Neural progenitor cell (in vitro differentiated cells): ENCODE measurements at regions not wholly inside any gene's neighbourhood (a gene's known extent, or its start where the extent isn't known, plus 50 kb on each side); places are given as distances from the start of the nearest gene placed in this dataset.

Experiments
- DNase-seq: peaks from one replicate; pipeline ENCODE4 v3.0.0-alpha.2; 2016; ENCODE audit warnings: low spot score
- H2AFZ ChIP-seq: fragments of 200-600 bp; sonication (generic); replicated peaks from 2 replicates; pipeline ENCODE4 v1.6.1; 2016; ENCODE audit warnings: antibody characterized with exemption
- H3F3A ChIP-seq: fragments of 200-600 bp; sonication (generic); 2 replicates; pipeline ENCODE4 v1.6.1; 2016; ENCODE audit warnings: antibody characterized with exemption, low read depth
- H3K27ac ChIP-seq: fragments of 200-600 bp; sonication (generic); 2 replicates; pipeline ENCODE4 v1.5.1; 2016; ENCODE audit warnings: mild to moderate bottlenecking
- H3K27me3 ChIP-seq: fragments of 200-600 bp; sonication (generic); 2 replicates; pipeline ENCODE4 v1.6.1; 2016; ENCODE audit warnings: mild to moderate bottlenecking, moderate library complexity
- H3K36me3 ChIP-seq: fragments of 200-600 bp; sonication (generic); 2 replicates; pipeline ENCODE4 v1.5.1; 2016
- H3K4me1 ChIP-seq: fragments of 200-600 bp; sonication (generic); 2 replicates; pipeline ENCODE4 v1.6.1; 2016; ENCODE audit warnings: mixed run types
- H3K4me2 ChIP-seq: fragments of 200-600 bp; sonication (generic); 2 replicates; pipeline ENCODE4 v1.6.1; 2016
- H3K4me3 ChIP-seq: fragments of 200-600 bp; sonication (generic); 2 replicates; pipeline ENCODE4 v1.5.1; 2016
- H3K79me2 ChIP-seq: fragments of 200-600 bp; sonication (generic); 2 replicates; pipeline ENCODE4 v1.6.1; 2016; ENCODE audit warnings: low read depth
- H3K9ac ChIP-seq: fragments of 200-600 bp; sonication (generic); 2 replicates; pipeline ENCODE4 v1.6.1; 2016
- H3K9me3 ChIP-seq: fragments of 200-600 bp; sonication (generic); 2 replicates; pipeline ENCODE4 v1.5.1; 2016; ENCODE audit warnings: low read depth
- H4K20me1 ChIP-seq: fragments of 200-600 bp; sonication (generic); 2 replicates; pipeline ENCODE4 v1.6.1; 2016; ENCODE audit warnings: low read depth
- H3K27ac Mint-ChIP-seq: 3 replicates; pipeline ENCODE4 v1.8.0; 2021; ENCODE audit warnings: mixed read lengths
- H3K27me3 Mint-ChIP-seq: 2 replicates; pipeline ENCODE4 v1.8.0; 2022; ENCODE audit warnings: low read depth, mild to moderate bottlenecking, inconsistent platforms, moderate library complexity, mixed read lengths; ENCODE audit not compliant: insufficient read depth
- H3K36me3 Mint-ChIP-seq: 3 replicates; pipeline ENCODE4 v1.8.0; 2021; ENCODE audit warnings: mixed read lengths
- H3K4me1 Mint-ChIP-seq: 3 replicates; pipeline ENCODE4 v1.8.0; 2021; ENCODE audit warnings: mixed read lengths
- H3K4me3 Mint-ChIP-seq: 3 replicates; pipeline ENCODE4 v1.8.0; 2021; ENCODE audit warnings: mild to moderate bottlenecking, moderate library complexity, mixed read lengths
- H3K9me3 Mint-ChIP-seq: 3 replicates; pipeline ENCODE4 v1.8.0; 2020; ENCODE audit warnings: mixed read lengths
- CTCF ChIP-seq: fragments of 200-600 bp; sonication (generic); IDR thresholded peaks from 2 replicates; pipeline ENCODE4 v1.5.1; 2017; ENCODE audit warnings: antibody characterized with exemption, mild to moderate bottlenecking
- EZH2 ChIP-seq: fragments of 200-600 bp; sonication (generic); IDR thresholded peaks from 2 replicates; pipeline ENCODE4 v1.6.1; 2017; ENCODE audit warnings: antibody characterized with exemption, mild to moderate bottlenecking, moderate library complexity
- EZH2phosphoT487 ChIP-seq: fragments of 200-600 bp; sonication (generic); IDR thresholded peaks from 2 replicates; pipeline ENCODE4 v1.6.1; 2017; ENCODE audit warnings: antibody characterized with exemption

DNA sequence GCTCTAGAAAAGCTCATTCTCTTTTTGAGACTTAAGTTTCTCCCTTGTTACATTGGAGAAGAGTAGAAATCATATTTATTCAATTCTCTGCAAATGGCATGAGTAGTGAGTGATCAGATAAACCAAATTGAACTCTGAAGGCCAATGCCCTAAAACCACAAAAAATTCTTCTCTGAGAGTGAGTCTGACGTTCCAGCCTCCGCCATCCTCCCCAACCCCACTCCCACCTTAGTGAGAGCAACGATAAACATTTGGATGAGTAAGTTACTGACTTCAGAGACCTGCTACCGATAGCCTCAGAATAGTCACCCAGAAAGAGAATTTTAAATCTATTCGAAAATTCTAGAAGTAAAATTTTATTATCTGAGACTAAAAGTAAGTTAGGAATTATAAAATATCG is 94.6 kb downstream of the TFAP2A start:
- Histone ChIP-seq H3K79me2 (no peaks in the 10 kb centered on the region), H3K4me2 (no peak overlapping the region), H3K36me3 (no peaks in the 10 kb centered on the region), H3K9ac (no peak overlapping the region), H3F3A (peaks cover 7% of the 10 kb centered on the region), H3K4me3 (no peak overlapping the region), H2AFZ (no peak overlapping the region), H3K27me3 (no peaks in the 10 kb centered on the region), H3K4me1 (peaks cover 18% of the 10 kb centered on the region), H4K20me1 (no peaks in the 10 kb centered on the region), H3K9me3 (no peaks in the 10 kb centered on the region), H3K27ac (no peak overlapping the region)
- no peak for DNase-seq
- H3K27ac Mint-ChIP-seq: no peak overlapping the region
- peaks cover 8% of the 10 kb centered on the region for H3K27me3 Mint-ChIP-seq
- no peak overlapping the region for H3K4me3 Mint-ChIP-seq
- H3K36me3 Mint-ChIP-seq: no peaks in the 10 kb centered on the region
- H3K9me3 Mint-ChIP-seq: peaks cover 15% of the 10 kb centered on the region
- TF ChIP-seq EZH2phosphoT487 (no peak), EZH2 (no peak), CTCF (no peak)
- H3K4me1 Mint-ChIP-seq: peaks cover 11% of the 10 kb centered on the region

DNA sequence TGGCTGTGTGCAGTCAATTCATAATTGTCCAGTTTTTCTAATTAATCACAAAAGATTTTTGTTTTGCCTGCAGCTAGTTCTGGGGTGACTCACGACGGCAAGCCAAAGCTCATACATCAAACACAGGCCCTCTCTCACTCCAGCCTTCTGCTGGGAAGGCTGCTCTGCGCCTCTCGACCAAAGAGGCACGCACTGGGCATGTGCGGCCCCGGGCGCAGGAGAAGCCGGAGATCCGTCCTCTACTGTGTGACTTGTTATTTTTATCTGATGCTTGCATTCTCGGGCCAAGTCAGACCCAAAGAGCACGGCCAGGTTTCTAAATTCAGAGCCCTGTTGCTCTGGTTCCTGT is 98.5 kb downstream of the TFAP2A start:
- H3K4me1 ChIP-seq: peaks cover 52% of the 10 kb centered on the region
- H3K9ac ChIP-seq: no peak overlapping the region
- Mint-ChIP-seq H3K36me3 (no peaks in the 10 kb centered on the region), H3K27me3 (peaks cover 7% of the 10 kb centered on the region), H3K27ac (no peak overlapping the region), H3K4me3 (no peak overlapping the region), H3K4me1 (peaks cover 24% of the 10 kb centered on the region), H3K9me3 (peaks cover 15% of the 10 kb centered on the region)
- no peak overlapping the region for H3K4me2 ChIP-seq
- peak overlapping the region; percentile 64 for H2AFZ ChIP-seq
- no peaks in the 10 kb centered on the region for H4K20me1 ChIP-seq
- no peaks in the 10 kb centered on the region for H3K36me3 ChIP-seq
- H3K79me2 ChIP-seq: no peaks in the 10 kb centered on the region
- peaks cover 27% of the 10 kb centered on the region for H3F3A ChIP-seq
- H3K4me3 ChIP-seq: no peak overlapping the region
- no peaks in the 10 kb centered on the region for H3K27me3 ChIP-seq
- TF ChIP-seq EZH2phosphoT487 (no peak), CTCF (no peak), EZH2 (no peak)
- DNase-seq: no peak
- no peaks in the 10 kb centered on the region for H3K9me3 ChIP-seq
- H3K27ac ChIP-seq: no peak overlapping the region

DNA sequence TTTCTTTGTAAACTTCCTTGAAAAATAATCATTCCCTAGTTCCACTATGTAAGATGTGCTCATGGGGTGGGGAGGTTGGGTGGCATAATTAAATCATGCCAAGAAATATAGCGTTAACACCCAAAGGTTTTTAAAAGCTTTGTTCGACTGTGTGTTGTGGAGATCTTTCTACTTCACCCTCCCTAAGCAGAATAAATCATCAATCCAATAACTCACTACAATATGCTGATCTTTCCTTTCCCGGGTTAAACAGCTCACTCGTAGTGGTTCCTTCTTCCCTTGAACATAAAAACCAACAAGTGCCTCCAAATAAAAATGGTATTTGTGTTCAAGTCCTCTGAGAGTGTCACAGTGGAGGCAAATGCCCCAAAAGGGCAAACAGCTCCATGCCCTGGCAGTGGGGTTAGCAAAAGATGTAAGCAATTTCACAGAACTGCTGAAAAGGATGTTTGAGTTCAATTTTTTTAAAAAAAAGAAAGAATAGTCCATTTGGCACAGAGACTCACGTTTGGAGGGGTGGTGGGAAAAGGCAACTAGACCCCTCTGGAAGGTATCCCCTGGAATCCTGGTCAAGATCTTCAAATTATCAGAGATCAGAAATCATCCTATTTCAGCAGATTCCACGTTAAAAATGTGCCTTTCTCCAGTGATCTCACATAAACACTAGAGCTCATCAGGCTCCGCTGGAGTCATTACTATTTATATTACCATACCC is 99.1 kb downstream of the TFAP2A start:
- no peaks in the 10 kb centered on the region for H4K20me1 ChIP-seq
- peaks cover 15% of the 10 kb centered on the region for H3K9me3 Mint-ChIP-seq
- TF ChIP-seq CTCF: no peak
- no peak for TF ChIP-seq EZH2phosphoT487
- no peak for TF ChIP-seq EZH2
- no peaks in the 10 kb centered on the region for H3K9me3 ChIP-seq
- H2AFZ ChIP-seq: peak overlapping the region; percentile 64
- no peak for DNase-seq
- no peak overlapping the region for H3K9ac ChIP-seq
- peaks cover 57% of the 10 kb centered on the region for H3K4me1 ChIP-seq
- H3K27ac Mint-ChIP-seq: no peak overlapping the region
- H3K27ac ChIP-seq: peak overlapping the region; percentile 9
- H3K27me3 ChIP-seq: no peaks in the 10 kb centered on the region
- H3K79me2 ChIP-seq: no peaks in the 10 kb centered on the region
- H3K4me3 ChIP-seq: no peak overlapping the region
- H3F3A ChIP-seq: peaks cover 28% of the 10 kb centered on the region
- peaks cover 27% of the 10 kb centered on the region for H3K4me1 Mint-ChIP-seq
- H3K27me3 Mint-ChIP-seq: peaks cover 4% of the 10 kb centered on the region
- H3K36me3 ChIP-seq: no peaks in the 10 kb centered on the region
- no peaks in the 10 kb centered on the region for H3K36me3 Mint-ChIP-seq
- H3K4me3 Mint-ChIP-seq: no peak overlapping the region
- peak overlapping the region; percentile 61 for H3K4me2 ChIP-seq
